HG03439 (cell line): ENCODE measurements at regions not wholly inside any gene's neighbourhood (a gene's known extent, or its start where the extent isn't known, plus 50 kb on each side); places are given as distances from the start of the nearest gene placed in this dataset.

Experiments
- ATAC-seq: cut with Tn5 transposase; IDR thresholded peaks from one replicate; pipeline ENCODE4 v1.9.1; 2021; ENCODE audit warnings: mild to moderate bottlenecking, moderate library complexity; ENCODE audit not compliant: unreplicated experiment

DNA sequence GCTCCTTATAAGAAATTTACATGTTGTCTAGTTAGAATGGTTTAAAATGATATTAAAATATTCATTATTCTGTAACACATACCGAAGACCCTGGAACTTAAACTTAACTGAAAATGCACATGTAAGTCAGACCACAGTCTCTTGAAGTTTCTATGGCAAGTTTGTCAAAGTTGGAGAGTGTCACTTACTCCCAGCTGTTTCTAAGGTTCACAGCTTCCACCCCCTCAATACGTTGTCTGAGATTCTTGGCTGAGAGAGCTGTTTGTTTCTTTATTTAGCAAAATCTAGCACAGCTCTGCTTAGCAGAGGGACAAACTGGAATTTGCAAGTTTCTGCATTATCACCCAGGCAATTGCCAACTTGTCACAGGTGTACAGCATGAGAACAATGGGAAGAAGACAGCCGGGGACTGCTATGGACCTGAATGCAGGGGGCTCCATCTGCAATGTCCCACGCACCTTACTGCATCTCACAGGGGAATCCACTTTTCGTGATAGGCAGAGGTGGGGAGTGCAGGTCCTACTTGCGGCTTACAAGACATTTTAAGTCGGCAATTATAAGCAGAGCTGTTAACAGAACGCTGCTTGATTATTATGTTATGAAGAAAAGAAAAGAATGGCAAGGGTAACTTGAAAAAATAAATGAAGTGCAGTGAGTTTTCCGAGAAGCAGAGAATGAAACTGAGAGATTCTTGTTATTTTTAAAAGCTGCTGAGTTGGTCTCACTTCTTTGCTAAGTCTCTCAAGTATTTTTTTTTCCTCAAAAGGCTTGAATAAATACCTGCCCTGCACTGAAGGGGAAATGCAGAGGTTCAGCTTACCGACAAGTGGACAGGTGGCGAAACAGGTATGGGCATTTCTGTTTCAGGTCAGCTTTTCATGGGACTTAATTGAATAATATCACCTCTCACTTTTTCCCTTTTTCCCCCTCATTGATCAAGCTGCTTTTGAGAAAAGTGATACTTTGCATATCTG is 1072.1 kb upstream of the FANCL start:
- ATAC-seq = no peak

GRCh38 chr2:59312029-59312428 is 1070.9 kb upstream of the FANCL start:
- ATAC-seq = no peak

- ATAC-seq = no peak
Measured at GRCh38 chr2:59308108-59308507, 1067.0 kb upstream of the FANCL start.

DNA sequence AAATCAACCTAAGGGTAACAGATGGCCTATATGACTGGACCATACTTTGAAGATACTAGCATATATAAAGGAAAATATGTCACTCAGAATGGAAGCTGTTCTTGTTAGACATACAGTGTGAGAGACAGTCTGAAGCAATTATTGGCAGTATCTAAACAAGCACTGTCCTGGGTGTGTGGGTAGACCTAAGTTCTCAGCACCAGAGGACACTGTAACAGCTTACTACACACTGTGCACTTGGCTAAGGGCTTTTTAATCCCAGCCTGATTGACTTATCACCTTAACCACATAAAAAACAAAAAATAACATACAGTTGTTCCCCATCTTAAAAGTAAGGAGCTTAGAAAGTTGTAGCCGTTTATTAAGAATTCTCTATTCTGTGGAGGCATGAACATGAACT is 1066.1 kb upstream of the FANCL start:
- no peak for ATAC-seq

GRCh38 chr2:59303272-59303671 is 1062.1 kb upstream of the FANCL start:
- no peak for ATAC-seq

DNA sequence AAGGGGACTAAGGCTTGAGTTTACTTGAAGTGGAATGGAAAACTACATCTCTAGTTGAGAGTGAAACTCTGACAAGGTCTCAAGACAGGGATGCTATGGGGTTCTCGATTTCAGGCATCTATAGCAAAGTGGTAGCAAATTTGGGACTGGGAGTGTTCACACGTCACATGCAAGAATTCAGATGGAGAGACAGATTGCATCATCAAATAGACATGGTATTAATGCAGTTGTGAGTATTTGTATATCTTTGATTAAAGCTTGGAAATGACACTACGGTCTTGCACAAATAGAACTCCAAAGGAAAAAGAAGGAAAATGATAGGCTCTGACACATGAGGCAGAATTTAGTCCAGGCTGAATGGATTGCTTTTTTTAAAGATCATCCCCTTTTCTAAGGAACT is 1061.6 kb upstream of the FANCL start:
- no peak for ATAC-seq

DNA sequence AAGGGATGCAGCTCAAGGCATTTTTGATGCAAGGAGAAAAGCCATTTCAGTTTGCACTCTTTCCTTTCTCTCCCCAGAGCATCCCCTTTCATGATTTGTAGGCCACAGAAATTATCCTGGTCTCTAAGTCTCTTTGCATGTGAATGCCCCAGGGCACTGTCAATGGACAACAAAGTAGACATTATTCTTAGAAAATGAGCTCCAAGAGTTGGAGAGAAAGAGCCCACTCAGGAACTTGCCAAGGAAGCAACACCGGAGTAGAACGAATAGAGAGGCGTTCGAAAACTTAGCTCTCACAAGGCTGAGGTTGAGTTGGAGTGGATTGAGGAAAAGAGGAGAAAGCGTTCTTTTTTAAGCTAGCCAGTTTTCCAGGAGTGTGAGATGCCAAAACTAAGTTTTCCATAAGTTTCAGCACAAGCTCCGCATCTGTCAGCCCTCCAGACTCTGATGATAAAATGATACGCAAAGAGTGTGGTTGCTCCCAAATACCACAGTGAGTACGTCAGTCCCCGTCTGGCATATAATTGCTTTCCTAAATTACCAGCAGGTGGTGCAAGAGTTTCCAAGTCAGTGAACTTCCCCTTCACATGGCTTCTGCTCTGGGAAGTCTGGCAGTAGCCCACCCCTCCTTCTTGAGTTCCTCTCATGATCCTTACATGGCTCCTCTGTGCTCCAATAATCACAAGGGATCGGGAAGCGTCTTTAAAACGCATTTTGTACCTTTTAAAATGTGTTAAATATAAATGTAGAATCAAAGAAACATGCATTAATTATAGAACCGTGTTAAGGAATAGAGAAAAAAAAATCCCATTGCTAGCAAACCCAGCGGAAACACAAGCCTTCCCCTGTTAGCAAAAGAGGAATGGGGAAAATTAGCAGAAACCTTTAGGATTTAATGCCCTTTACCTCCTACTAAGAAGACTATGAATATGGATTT is 1060.6 kb upstream of the FANCL start:
- no peak for ATAC-seq

DNA sequence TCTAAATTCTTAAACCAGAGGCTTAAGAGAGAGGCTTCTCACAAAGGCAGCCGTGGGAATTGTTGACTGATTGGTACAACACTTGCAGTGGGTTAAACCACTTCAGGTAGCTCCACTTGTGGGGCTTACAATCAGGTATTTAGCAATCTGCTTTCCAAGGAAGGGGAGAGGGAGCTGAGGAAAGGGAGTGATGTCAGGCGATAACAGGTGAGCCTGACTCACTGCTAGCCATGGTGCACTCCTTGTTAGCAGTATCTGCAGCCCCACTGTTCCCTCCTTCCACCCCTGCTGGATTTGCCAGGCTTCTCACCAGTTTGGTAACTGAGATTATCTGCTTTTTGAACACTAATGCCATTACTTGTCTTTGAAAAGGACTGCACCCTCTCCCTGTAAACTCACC is 1056.7 kb upstream of the FANCL start:
- no peak for ATAC-seq

DNA sequence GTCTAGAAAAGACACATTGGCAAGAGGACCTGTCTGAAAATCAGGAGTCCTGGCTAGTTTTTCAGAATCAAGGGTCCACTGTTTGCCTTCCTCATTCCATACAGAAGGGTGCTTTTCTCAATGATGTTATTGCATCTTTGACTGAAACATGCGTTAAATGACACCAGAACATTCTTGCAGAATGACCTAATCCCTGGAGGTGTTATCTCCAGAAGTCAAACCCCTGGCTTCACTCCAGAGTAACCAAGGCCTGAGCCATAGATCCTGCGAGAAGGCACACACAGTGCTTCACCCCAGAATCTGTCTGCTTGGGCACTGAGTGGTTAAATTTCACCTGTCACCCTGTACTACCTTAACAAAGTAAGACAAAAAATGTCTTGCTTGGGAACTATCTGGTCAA is 1055.2 kb upstream of the FANCL start:
- no peak for ATAC-seq

DNA sequence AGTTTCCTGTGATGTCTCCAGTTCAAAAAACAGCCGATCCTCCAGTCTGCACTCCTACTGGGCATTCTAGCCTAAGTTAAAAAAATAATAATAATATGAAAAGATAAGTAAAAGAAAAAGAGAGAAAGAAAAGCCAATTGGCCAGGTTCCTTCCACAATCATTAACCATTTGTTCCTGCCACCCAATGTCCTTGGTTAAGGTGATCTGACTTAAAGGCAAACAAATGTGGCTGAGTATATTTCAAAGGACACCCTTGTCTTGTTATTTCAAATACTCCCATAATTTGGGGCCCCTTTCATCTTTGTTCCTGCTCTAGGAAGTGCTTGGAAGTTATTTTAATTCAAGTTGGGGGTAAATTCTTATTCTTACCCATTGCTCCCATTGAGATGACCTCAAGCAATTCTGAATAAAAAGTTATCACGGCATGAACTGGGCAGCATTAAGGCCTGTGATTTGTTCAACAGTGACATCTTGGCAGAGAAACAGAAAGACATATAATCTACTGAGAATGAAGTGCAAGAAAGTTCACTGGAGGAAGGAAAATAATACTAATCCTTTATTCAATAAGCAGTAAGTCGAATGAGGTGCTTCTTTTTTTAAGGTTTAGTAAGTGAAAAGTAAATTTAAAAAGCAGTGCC is 1054.5 kb upstream of the FANCL start:
- no peak for ATAC-seq

- ATAC-seq = no peak
Measured at GRCh38 chr2:59288771-59289170, 1047.6 kb upstream of the FANCL start.

- ATAC-seq = no peak
Measured at GRCh38 chr2:59282374-59283057, 1041.4 kb upstream of the FANCL start.

DNA sequence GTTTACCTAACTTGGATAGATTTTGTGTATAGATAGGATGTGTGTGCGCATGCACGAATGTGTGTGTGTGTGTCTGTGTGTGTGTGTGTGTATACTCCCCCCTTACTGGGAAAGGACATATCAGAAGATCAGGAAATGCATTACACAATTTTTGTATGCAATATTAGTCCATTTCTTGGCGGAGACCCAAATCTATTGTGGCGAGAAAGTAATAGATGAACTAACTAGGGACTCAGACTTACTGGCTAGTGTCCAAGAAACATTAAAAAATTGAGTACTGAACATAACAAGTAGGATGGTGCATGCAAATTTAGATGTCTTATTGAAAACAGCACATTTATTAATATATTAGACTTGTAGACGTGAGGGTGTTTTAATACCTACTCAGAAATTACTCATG is 1036.5 kb upstream of the FANCL start:
- no peak for ATAC-seq

DNA sequence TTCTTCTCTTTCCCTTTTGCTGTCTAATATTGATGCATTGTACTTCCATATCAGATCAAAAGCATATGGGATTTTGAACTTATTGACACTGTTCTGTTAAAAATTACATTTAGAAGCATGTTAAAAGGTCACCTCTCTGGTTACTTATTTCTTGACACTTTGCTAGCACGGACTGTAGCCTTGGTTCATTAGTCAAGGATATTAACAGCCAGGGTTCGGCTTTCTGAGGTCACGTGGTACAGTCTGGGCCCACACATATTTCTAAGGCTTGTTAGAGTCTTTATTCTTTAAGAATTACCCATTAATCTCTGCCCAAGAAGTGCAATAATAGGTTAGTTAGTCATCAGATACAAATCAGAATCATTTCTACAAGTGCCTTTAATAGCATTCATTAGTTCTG is 1035.8 kb upstream of the FANCL start:
- no peak for ATAC-seq

- no peak for ATAC-seq
Measured at GRCh38 chr2:59276033-59276432, 1034.9 kb upstream of the FANCL start.

DNA sequence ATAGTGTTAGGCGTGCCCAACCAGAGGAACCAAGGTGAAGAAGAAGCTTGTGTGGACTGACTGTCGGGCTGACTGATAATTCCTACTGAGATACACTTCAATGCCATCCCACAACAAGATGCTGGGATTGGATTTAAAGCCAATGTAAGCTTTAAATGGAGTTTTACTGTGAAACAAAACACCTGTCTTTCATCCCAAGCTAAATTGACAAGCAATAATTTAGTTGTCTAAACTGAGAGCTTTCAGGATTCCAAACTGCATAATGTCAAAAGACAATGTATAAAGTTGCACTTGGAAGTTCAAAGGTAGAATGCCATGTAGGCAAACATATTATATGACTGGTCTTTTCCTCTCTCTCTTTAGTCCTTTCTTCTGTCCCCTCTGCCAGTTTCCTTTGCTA is 1025.3 kb upstream of the FANCL start:
- no peak for ATAC-seq

GRCh38 chr2:59259913-59260312 is 1018.8 kb upstream of the FANCL start:
- no peak for ATAC-seq

- ATAC-seq = no peak
Measured at GRCh38 chr2:59256290-59256689, 1015.2 kb upstream of the FANCL start.

- ATAC-seq = no peak
Measured at GRCh38 chr2:59254279-59254678, 1013.2 kb upstream of the FANCL start.

- no peak for ATAC-seq
Measured at GRCh38 chr2:59250307-59250677, 1009.2 kb upstream of the FANCL start.
